Coronary artery (tissue), 2 donors: ENCODE measurements at regions not wholly inside any gene's neighbourhood (a gene's known extent, or its start where the extent isn't known, plus 50 kb on each side); places are given as distances from the start of the nearest gene placed in this dataset.

Experiments used
- DNase-seq: peaks from one replicate; pipeline ENCODE4 v3.0.0-alpha.2; 2017; ENCODE audit warnings: low spot score
- H3K27ac ChIP-seq, 2 donors: fragments of 200-600 bp; sonication (generic); one replicate each; pipeline ENCODE4 v1.5.1; 2016 to 2019
- H3K4me3 ChIP-seq: fragments of 200-600 bp; sonication (generic); 2 replicates; pipeline ENCODE4 v1.5.1; 2016; ENCODE audit warnings: mild to moderate bottlenecking, moderate library complexity
- CTCF ChIP-seq: fragments of 200-600 bp; sonication (generic); IDR thresholded peaks from one replicate; pipeline ENCODE4 v1.5.1; 2019; ENCODE audit warnings: antibody characterized with exemption

- Histone ChIP-seq H3K4me3 (no peak overlapping the region), H3K27ac (no peak overlapping the region)
- TF ChIP-seq CTCF, result no peak
- no peak for DNase-seq
Observed at GRCh38 chr14:105818712-105819005, 292.3 kb downstream of the TMEM121 start.

- DNase-seq, result no peak
- TF ChIP-seq CTCF, result no peak
- Histone ChIP-seq H3K4me3 (no peak overlapping the region), H3K27ac (no peak overlapping the region)
Observed at GRCh38 chr14:105830171-105830570, 303.8 kb downstream of the TMEM121 start.

- H3K27ac ChIP-seq, result no peak overlapping the region
- no peak overlapping the region for H3K4me3 ChIP-seq
- DNase-seq, result no peak
- TF ChIP-seq CTCF, result no peak
Observed at GRCh38 chr14:105836160-105836559, 309.8 kb downstream of the TMEM121 start.

GRCh38 chr14:105836730-105837129, 310.3 kb downstream of the TMEM121 start:
- TF ChIP-seq CTCF, result no peak
- no peak overlapping the region for H3K4me3 ChIP-seq
- no peak for DNase-seq
- no peak overlapping the region for H3K27ac ChIP-seq

- DNase-seq, result no peak
- no peak overlapping the region for H3K27ac ChIP-seq
- H3K4me3 ChIP-seq, result no peak overlapping the region
- TF ChIP-seq CTCF, result no peak
Observed at GRCh38 chr14:105837349-105838063, 311.1 kb downstream of the TMEM121 start.

GRCh38 chr14:105838107-105838506, 311.7 kb downstream of the TMEM121 start:
- TF ChIP-seq CTCF, result no peak
- no peak for DNase-seq
- Histone ChIP-seq H3K4me3 (no peak overlapping the region), H3K27ac (no peak overlapping the region)

- Histone ChIP-seq H3K27ac (no peak overlapping the region), H3K4me3 (no peak overlapping the region)
- peak; percentile 53 for DNase-seq
- TF ChIP-seq CTCF, result no peak
Observed at GRCh38 chr14:105838591-105839424, 312.4 kb downstream of the TMEM121 start.
